Endothelial cell (in vitro differentiated cells): ENCODE measurements at regions not wholly inside any gene's neighbourhood (a gene's known extent, or its start where the extent isn't known, plus 50 kb on each side); places are given as distances from the start of the nearest gene placed in this dataset.
"Not testable (repeated sequence)": the region's sequence is repeated elsewhere in the genome, so short reads cannot be mapped to it uniquely, and the experiment has no call there.

Experiments
- DNase-seq: peaks from one replicate; pipeline ENCODE4 v3.0.0; 2021; ENCODE audit warnings: low spot score
- H3K27ac Mint-ChIP-seq: one replicate; pipeline ENCODE4 v1.8.0; 2021; ENCODE audit warnings: mixed read lengths, inconsistent platforms; ENCODE audit not compliant: unreplicated experiment
- H3K27me3 Mint-ChIP-seq: one replicate; pipeline ENCODE4 v1.8.0; 2021; ENCODE audit warnings: mild to moderate bottlenecking, moderate library complexity, mixed read lengths, inconsistent platforms; ENCODE audit not compliant: unreplicated experiment
- H3K36me3 Mint-ChIP-seq: one replicate; pipeline ENCODE4 v1.8.0; 2021; ENCODE audit warnings: mild to moderate bottlenecking, low read depth, mixed read lengths, inconsistent platforms; ENCODE audit not compliant: unreplicated experiment
- H3K4me1 Mint-ChIP-seq: one replicate; pipeline ENCODE4 v1.8.0; 2021; ENCODE audit warnings: mild to moderate bottlenecking, mixed read lengths, inconsistent platforms; ENCODE audit not compliant: unreplicated experiment
- H3K4me3 Mint-ChIP-seq: one replicate; pipeline ENCODE4 v1.8.0; 2021; ENCODE audit warnings: mild to moderate bottlenecking, mixed read lengths, inconsistent platforms; ENCODE audit not compliant: unreplicated experiment
- H3K9me3 Mint-ChIP-seq: one replicate; pipeline ENCODE4 v1.8.0; 2021; ENCODE audit warnings: mixed read lengths, inconsistent platforms; ENCODE audit not compliant: unreplicated experiment
- TF ChIP-seq, protein P1 (sequence below): fragments of 200-600 bp; sonication (generic); IDR thresholded peaks from one replicate; pipeline ENCODE4 v1.5.0; 2021; ENCODE audit warnings: antibody characterized with exemption; ENCODE audit not compliant: unreplicated experiment

DNA sequence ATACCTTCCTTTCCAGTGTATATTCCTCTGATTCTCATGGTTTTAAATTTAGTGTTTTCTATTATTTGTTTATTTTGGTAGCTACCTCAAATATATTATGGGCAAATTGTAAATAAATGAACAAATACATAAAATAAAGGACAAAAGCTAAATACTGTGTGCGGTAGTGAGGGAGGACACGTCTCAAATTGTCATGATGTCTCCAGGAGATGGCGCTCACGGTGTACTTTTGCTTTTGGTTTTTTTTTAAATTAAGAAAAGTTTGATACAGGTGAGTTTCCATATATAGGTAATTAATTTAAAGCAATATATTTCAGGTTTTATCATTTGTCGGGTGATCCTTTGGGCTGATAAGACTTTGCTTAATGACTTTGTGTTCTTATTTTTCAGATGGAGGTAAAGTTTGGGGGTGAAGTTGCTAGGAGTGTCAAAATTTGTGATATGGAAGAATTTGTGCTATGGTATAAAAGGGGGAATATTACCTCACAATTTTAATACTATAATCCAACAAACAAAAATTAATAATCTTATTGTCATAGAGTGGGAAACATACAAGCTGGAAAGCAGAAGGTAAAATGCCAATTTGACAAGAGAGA lies 68.4 kb upstream of the TMEM229A start:
- peak; percentile 20 for DNase-seq
- Mint-ChIP-seq H3K27me3 (no peaks in the 10 kb centered on the region), H3K4me3 (no peak overlapping the region), H3K36me3 (no peaks in the 10 kb centered on the region), H3K4me1 (no peaks in the 10 kb centered on the region), H3K9me3 (no peaks in the 10 kb centered on the region), H3K27ac (no peak overlapping the region)
- TF ChIP-seq, protein P1, sequence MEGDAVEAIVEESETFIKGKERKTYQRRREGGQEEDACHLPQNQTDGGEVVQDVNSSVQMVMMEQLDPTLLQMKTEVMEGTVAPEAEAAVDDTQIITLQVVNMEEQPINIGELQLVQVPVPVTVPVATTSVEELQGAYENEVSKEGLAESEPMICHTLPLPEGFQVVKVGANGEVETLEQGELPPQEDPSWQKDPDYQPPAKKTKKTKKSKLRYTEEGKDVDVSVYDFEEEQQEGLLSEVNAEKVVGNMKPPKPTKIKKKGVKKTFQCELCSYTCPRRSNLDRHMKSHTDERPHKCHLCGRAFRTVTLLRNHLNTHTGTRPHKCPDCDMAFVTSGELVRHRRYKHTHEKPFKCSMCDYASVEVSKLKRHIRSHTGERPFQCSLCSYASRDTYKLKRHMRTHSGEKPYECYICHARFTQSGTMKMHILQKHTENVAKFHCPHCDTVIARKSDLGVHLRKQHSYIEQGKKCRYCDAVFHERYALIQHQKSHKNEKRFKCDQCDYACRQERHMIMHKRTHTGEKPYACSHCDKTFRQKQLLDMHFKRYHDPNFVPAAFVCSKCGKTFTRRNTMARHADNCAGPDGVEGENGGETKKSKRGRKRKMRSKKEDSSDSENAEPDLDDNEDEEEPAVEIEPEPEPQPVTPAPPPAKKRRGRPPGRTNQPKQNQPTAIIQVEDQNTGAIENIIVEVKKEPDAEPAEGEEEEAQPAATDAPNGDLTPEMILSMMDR, result peak; percentile 67

DNA sequence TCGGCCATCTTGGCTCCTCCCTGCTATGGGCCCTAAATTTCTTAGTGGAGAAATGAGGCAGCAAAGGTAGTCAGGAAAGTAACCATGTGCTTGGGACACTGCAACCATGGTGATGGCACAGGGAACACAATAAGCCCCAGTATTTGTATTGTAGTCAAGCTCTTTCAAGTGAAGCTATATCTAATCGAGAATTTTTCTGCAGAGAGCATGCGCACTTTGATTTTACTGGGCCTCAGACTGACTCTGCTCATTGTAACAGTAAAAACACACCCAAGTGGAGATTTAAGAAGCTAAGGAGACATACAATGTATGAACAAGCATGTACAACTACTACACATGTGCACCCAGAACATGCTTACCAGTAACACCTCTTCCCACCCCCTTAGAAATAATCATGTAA lies 67.3 kb upstream of the TMEM229A start:
- H3K27me3 Mint-ChIP-seq, result no peaks in the 10 kb centered on the region
- H3K9me3 Mint-ChIP-seq, result no peaks in the 10 kb centered on the region
- no peak overlapping the region for H3K27ac Mint-ChIP-seq
- H3K4me3 Mint-ChIP-seq, result no peak overlapping the region
- TF ChIP-seq, protein P1, result no peak
- no peaks in the 10 kb centered on the region for H3K4me1 Mint-ChIP-seq
- DNase-seq, result no peak
- H3K36me3 Mint-ChIP-seq, result no peaks in the 10 kb centered on the region

DNA sequence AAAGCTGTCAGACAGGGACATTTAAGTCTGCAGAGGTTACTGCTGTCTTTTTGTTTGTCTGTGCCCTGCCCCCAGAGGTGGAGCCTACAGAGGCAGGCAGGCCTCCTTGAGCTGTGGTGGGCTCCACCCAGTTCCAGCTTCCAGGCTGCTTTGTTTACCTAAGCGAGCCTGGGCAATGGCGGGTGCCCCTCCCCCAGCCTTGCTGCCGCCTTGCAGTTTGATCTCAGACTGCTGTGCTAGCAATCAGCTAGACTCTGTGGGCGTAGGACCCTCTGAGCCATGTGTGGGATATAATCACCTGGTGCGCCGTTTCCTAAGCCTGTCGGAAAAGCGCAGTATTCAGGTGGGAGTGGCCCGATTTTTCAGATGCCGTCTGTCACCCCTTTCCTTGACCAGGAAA lies 66.7 kb upstream of the TMEM229A start:
- H3K27ac Mint-ChIP-seq, H3K4me3 Mint-ChIP-seq, H3K9me3 Mint-ChIP-seq, H3K27me3 Mint-ChIP-seq, H3K36me3 Mint-ChIP-seq, DNase-seq, H3K4me1 Mint-ChIP-seq: not testable (repeated sequence)

DNA sequence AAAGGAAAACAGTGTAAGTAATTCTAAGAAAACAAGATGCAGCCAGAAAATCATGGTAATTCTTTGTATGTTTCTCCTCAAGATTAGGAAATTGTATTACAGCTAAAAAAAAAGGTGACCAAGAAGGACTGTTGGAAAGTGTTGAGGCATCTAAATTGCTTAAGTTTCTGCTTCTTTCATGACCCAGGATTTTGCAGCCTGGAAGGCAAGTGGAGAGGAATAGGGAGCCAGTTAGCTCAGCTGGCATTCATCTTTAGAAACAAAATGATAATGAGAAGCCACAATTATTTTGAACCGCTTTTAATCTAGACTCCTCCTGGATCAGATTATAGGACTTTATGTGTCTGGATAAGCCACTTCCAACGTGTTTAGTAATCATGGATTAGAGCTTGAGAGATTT lies 56.8 kb upstream of the TMEM229A start:
- H3K4me3 Mint-ChIP-seq, result no peak overlapping the region
- no peaks in the 10 kb centered on the region for H3K36me3 Mint-ChIP-seq
- TF ChIP-seq, protein P1, result no peak
- no peak overlapping the region for H3K27ac Mint-ChIP-seq
- no peak for DNase-seq
- no peaks in the 10 kb centered on the region for H3K27me3 Mint-ChIP-seq
- no peaks in the 10 kb centered on the region for H3K9me3 Mint-ChIP-seq
- peaks cover 4% of the 10 kb centered on the region for H3K4me1 Mint-ChIP-seq

DNA sequence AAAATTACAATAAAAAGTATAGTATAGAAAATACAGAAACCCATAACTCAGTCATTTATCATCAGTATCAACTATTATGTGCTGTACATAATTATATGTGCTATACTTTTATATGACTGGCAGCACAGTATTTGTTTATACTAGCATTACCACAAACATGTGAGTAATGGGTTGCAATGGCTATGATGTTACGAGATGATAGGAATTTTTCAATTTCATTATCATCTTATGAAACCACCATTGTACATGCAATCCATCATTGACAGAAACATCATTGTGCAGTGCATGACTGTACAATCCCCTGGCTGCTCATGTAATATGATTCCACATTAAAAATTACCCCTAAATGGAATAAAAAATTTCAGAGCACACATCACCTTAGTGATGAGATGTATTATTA lies 55.7 kb upstream of the TMEM229A start:
- peaks cover 12% of the 10 kb centered on the region for H3K4me1 Mint-ChIP-seq
- H3K9me3 Mint-ChIP-seq, result no peaks in the 10 kb centered on the region
- H3K36me3 Mint-ChIP-seq, result no peaks in the 10 kb centered on the region
- no peaks in the 10 kb centered on the region for H3K27me3 Mint-ChIP-seq
- no peak overlapping the region for H3K27ac Mint-ChIP-seq
- no peak for DNase-seq
- no peak overlapping the region for H3K4me3 Mint-ChIP-seq
- TF ChIP-seq, protein P1, result no peak
